ENCODE measurements at regions not wholly inside any gene's neighbourhood (a gene's known extent, or its start where the extent isn't known, plus 50 kb on each side); places are given as distances from the start of the nearest gene placed in this dataset.

DNA sequence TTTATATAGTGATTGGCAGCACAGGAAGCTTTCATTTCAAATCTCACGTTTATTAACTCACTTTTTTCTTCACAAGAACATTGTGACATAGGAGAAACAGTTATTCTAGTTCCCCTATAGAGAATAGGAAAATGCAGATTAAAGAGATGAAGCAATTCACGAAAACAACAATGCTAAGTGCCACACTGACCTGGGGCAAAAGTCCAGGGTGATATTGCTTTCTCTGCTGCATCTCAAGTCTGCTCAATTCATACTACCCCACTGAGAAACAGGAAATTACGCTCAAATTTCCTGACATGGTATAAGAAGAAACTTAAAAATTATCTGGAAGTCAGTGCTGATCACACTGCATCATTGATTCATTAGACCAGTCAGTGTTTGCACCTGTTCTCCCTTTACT, 66.7 kb upstream of the SEMA6D start:
- TF ChIP-seq POLR2A (IDR thresholded peaks at IDR 0.05): no peak
- TF ChIP-seq, protein P1, sequence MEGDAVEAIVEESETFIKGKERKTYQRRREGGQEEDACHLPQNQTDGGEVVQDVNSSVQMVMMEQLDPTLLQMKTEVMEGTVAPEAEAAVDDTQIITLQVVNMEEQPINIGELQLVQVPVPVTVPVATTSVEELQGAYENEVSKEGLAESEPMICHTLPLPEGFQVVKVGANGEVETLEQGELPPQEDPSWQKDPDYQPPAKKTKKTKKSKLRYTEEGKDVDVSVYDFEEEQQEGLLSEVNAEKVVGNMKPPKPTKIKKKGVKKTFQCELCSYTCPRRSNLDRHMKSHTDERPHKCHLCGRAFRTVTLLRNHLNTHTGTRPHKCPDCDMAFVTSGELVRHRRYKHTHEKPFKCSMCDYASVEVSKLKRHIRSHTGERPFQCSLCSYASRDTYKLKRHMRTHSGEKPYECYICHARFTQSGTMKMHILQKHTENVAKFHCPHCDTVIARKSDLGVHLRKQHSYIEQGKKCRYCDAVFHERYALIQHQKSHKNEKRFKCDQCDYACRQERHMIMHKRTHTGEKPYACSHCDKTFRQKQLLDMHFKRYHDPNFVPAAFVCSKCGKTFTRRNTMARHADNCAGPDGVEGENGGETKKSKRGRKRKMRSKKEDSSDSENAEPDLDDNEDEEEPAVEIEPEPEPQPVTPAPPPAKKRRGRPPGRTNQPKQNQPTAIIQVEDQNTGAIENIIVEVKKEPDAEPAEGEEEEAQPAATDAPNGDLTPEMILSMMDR (IDR thresholded peaks at IDR 0.05): no peak

Measured in thyroid gland (tissue), 4 donors.